ENCODE measurements at regions not wholly inside any gene's neighbourhood (a gene's known extent, or its start where the extent isn't known, plus 50 kb on each side); places are given as distances from the start of the nearest gene placed in this dataset.

DNA sequence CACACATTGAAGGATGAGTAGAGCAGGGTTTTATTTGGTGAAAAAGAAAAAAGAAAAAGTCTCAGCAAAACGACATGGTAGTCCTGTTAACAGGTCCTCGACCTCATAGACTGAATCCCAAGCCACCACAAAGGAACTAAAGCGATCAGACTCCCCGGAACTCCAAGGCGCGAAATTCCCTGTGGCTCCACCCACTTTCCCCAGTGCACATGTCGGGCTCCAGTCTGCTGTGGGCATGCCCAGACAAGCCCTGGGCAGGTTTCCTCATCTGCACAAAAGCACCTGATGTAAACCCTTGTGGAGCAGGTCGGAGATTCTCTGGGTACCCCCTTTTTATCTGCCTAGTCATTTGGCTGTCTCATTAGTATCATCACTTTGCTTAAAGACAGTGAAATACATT is 170.7 kb upstream of the FSIP2 start:
- TF ChIP-seq, protein P1, sequence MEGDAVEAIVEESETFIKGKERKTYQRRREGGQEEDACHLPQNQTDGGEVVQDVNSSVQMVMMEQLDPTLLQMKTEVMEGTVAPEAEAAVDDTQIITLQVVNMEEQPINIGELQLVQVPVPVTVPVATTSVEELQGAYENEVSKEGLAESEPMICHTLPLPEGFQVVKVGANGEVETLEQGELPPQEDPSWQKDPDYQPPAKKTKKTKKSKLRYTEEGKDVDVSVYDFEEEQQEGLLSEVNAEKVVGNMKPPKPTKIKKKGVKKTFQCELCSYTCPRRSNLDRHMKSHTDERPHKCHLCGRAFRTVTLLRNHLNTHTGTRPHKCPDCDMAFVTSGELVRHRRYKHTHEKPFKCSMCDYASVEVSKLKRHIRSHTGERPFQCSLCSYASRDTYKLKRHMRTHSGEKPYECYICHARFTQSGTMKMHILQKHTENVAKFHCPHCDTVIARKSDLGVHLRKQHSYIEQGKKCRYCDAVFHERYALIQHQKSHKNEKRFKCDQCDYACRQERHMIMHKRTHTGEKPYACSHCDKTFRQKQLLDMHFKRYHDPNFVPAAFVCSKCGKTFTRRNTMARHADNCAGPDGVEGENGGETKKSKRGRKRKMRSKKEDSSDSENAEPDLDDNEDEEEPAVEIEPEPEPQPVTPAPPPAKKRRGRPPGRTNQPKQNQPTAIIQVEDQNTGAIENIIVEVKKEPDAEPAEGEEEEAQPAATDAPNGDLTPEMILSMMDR (IDR thresholded peaks at IDR 0.05), result no peak
- TF ChIP-seq POLR2A (IDR thresholded peaks at IDR 0.05), result no peak

All from esophagus squamous epithelium (tissue), 4 donors.